ENCODE measurements at regions not wholly inside any gene's neighbourhood (a gene's known extent, or its start where the extent isn't known, plus 50 kb on each side); places are given as distances from the start of the nearest gene placed in this dataset.

GRCh38 chr3:94433811-94434210 is 370.9 kb downstream of the NSUN3 start:
- H3K9ac ChIP-seq (ENCODE audit: insufficient read length): no peak overlapping the region
- H3K36me3 ChIP-seq (ENCODE audit: insufficient read depth, low read length): no peaks in the 10 kb centered on the region
- H3K9me3 ChIP-seq (ENCODE audit: low read depth, low read length): no peaks in the 10 kb centered on the region
- no peak for DNase-seq (ENCODE audit: low read depth, low spot score)
- H3K27ac ChIP-seq: no peak overlapping the region
- H3K4me3 ChIP-seq: no peak overlapping the region
- TF ChIP-seq FOXP2 (optimal IDR thresholded peaks at IDR 0.05; ENCODE audit: control extremely low read depth, extremely low read length, insufficient read depth): no peak
- no peak for TF ChIP-seq EZH2 (IDR thresholded peaks at IDR 0.05)
- TF ChIP-seq POLR2AphosphoS5 (IDR thresholded peaks at IDR 0.05; ENCODE audit: borderline replicate concordance, low read depth, low read length): no peak

GRCh38 chr3:94440767-94441493 is 378.1 kb downstream of the NSUN3 start:
- no peak for DNase-seq (ENCODE audit: low read depth, low spot score)
- Histone ChIP-seq H3K4me3 (no peak overlapping the region), H3K9ac (ENCODE audit: insufficient read length) (no peak overlapping the region), H3K27ac (no peak overlapping the region), H3K9me3 (ENCODE audit: low read depth, low read length) (no peaks in the 10 kb centered on the region), H3K36me3 (ENCODE audit: insufficient read depth, low read length) (no peaks in the 10 kb centered on the region)
- TF ChIP-seq POLR2AphosphoS5 (IDR thresholded peaks at IDR 0.05; ENCODE audit: borderline replicate concordance, low read depth, low read length): no peak
- no peak for TF ChIP-seq EZH2 (IDR thresholded peaks at IDR 0.05)
- no peak for TF ChIP-seq FOXP2 (optimal IDR thresholded peaks at IDR 0.05; ENCODE audit: control extremely low read depth, extremely low read length, insufficient read depth)

- Histone ChIP-seq H3K27ac (no peak overlapping the region), H3K9ac (ENCODE audit: insufficient read length) (no peak overlapping the region)
Observed at GRCh38 chr3:94441494-94441847, 378.6 kb downstream of the NSUN3 start.

GRCh38 chr3:94453864-94454263 is 391.0 kb downstream of the NSUN3 start:
- H3K36me3 ChIP-seq (ENCODE audit: insufficient read depth, low read length): no peaks in the 10 kb centered on the region
- DNase-seq (ENCODE audit: low read depth, low spot score): no peak
- H3K4me3 ChIP-seq: no peak overlapping the region
- no peaks in the 10 kb centered on the region for H3K9me3 ChIP-seq (ENCODE audit: low read depth, low read length)
- no peak for TF ChIP-seq EZH2 (IDR thresholded peaks at IDR 0.05)
- no peak for TF ChIP-seq POLR2AphosphoS5 (IDR thresholded peaks at IDR 0.05; ENCODE audit: borderline replicate concordance, low read depth, low read length)
- no peak for TF ChIP-seq FOXP2 (optimal IDR thresholded peaks at IDR 0.05; ENCODE audit: control extremely low read depth, extremely low read length, insufficient read depth)
- no peak overlapping the region for H3K9ac ChIP-seq (ENCODE audit: insufficient read length)
- no peak overlapping the region for H3K27ac ChIP-seq

More at GRCh38 chr3:94441494-94441847, 378.6 kb downstream of the NSUN3 start:
- no peak for DNase-seq (ENCODE audit: low read depth, low spot score)
- TF ChIP-seq EZH2 (IDR thresholded peaks at IDR 0.05) (no peak), FOXP2 (optimal IDR thresholded peaks at IDR 0.05; ENCODE audit: control extremely low read depth, extremely low read length, insufficient read depth) (no peak), POLR2AphosphoS5 (IDR thresholded peaks at IDR 0.05; ENCODE audit: borderline replicate concordance, low read depth, low read length) (no peak)
- Histone ChIP-seq H3K9me3 (ENCODE audit: low read depth, low read length) (no peaks in the 10 kb centered on the region), H3K4me3 (no peak overlapping the region), H3K36me3 (ENCODE audit: insufficient read depth, low read length) (no peaks in the 10 kb centered on the region)

- Histone ChIP-seq H3K27ac (no peak overlapping the region), H3K9ac (ENCODE audit: insufficient read length) (no peak overlapping the region), H3K9me3 (ENCODE audit: low read depth, low read length) (no peaks in the 10 kb centered on the region), H3K4me3 (no peak overlapping the region), H3K36me3 (ENCODE audit: insufficient read depth, low read length) (no peaks in the 10 kb centered on the region)
- no peak for DNase-seq (ENCODE audit: low read depth, low spot score)
- TF ChIP-seq EZH2 (IDR thresholded peaks at IDR 0.05) (no peak), POLR2AphosphoS5 (IDR thresholded peaks at IDR 0.05; ENCODE audit: borderline replicate concordance, low read depth, low read length) (no peak), FOXP2 (optimal IDR thresholded peaks at IDR 0.05; ENCODE audit: control extremely low read depth, extremely low read length, insufficient read depth) (no peak)
Observed at GRCh38 chr3:94459167-94459566, 396.3 kb downstream of the NSUN3 start.

GRCh38 chr3:94460931-94461330 is 398.1 kb downstream of the NSUN3 start:
- Histone ChIP-seq H3K4me3 (no peak overlapping the region), H3K36me3 (ENCODE audit: insufficient read depth, low read length) (no peaks in the 10 kb centered on the region), H3K27ac (no peak overlapping the region), H3K9me3 (ENCODE audit: low read depth, low read length) (no peaks in the 10 kb centered on the region), H3K9ac (ENCODE audit: insufficient read length) (no peak overlapping the region)
- DNase-seq (ENCODE audit: low read depth, low spot score): no peak
- TF ChIP-seq POLR2AphosphoS5 (IDR thresholded peaks at IDR 0.05; ENCODE audit: borderline replicate concordance, low read depth, low read length) (no peak), FOXP2 (optimal IDR thresholded peaks at IDR 0.05; ENCODE audit: control extremely low read depth, extremely low read length, insufficient read depth) (no peak), EZH2 (IDR thresholded peaks at IDR 0.05) (no peak)

GRCh38 chr3:94462931-94463330 is 400.1 kb downstream of the NSUN3 start:
- DNase-seq (ENCODE audit: low read depth, low spot score): no peak
- Histone ChIP-seq H3K9ac (ENCODE audit: insufficient read length) (no peak overlapping the region), H3K27ac (no peak overlapping the region), H3K4me3 (no peak overlapping the region), H3K36me3 (ENCODE audit: insufficient read depth, low read length) (no peaks in the 10 kb centered on the region), H3K9me3 (ENCODE audit: low read depth, low read length) (no peaks in the 10 kb centered on the region)
- no peak for TF ChIP-seq FOXP2 (optimal IDR thresholded peaks at IDR 0.05; ENCODE audit: control extremely low read depth, extremely low read length, insufficient read depth)
- TF ChIP-seq POLR2AphosphoS5 (IDR thresholded peaks at IDR 0.05; ENCODE audit: borderline replicate concordance, low read depth, low read length): no peak
- TF ChIP-seq EZH2 (IDR thresholded peaks at IDR 0.05): no peak

- H3K4me3 ChIP-seq: no peak overlapping the region
- no peaks in the 10 kb centered on the region for H3K9me3 ChIP-seq (ENCODE audit: low read depth, low read length)
- TF ChIP-seq EZH2 (IDR thresholded peaks at IDR 0.05) (no peak), FOXP2 (optimal IDR thresholded peaks at IDR 0.05; ENCODE audit: control extremely low read depth, extremely low read length, insufficient read depth) (no peak), POLR2AphosphoS5 (IDR thresholded peaks at IDR 0.05; ENCODE audit: borderline replicate concordance, low read depth, low read length) (no peak)
- no peak overlapping the region for H3K27ac ChIP-seq
- H3K9ac ChIP-seq (ENCODE audit: insufficient read length): no peak overlapping the region
- no peaks in the 10 kb centered on the region for H3K36me3 ChIP-seq (ENCODE audit: insufficient read depth, low read length)
- DNase-seq (ENCODE audit: low read depth, low spot score): no peak
Observed at GRCh38 chr3:94472511-94472910, 409.6 kb downstream of the NSUN3 start.

All from SK-N-MC (cell line).